HL-60 (cell line): ENCODE measurements at regions not wholly inside any gene's neighbourhood (a gene's known extent, or its start where the extent isn't known, plus 50 kb on each side); places are given as distances from the start of the nearest gene placed in this dataset.

Source experiments
- CTCF ChIP-seq: IDR thresholded peaks from one replicate; pipeline ENCODE4 v1.5.1; 2011; ENCODE audit warnings: low read length, control low read depth, inconsistent platforms; ENCODE audit not compliant: insufficient read depth
- GABPA ChIP-seq: IDR thresholded peaks from 2 replicates; pipeline ENCODE4 v1.6.1; 2012; ENCODE audit warnings: low read depth
- POLR2AphosphoS5 ChIP-seq: IDR thresholded peaks from 2 replicates; pipeline ENCODE4 v1.6.1; 2012; ENCODE audit warnings: low read depth
- REST ChIP-seq: IDR thresholded peaks from 2 replicates; pipeline ENCODE4 v1.6.1; 2012; ENCODE audit warnings: low read depth; ENCODE audit not compliant: insufficient replicate concordance

GRCh38 chr10:29828956-29829355 lies 194.2 kb upstream of the SVIL start:
- TF ChIP-seq CTCF (no peak), GABPA (no peak), POLR2AphosphoS5 (no peak), REST (no peak)
